SH-SY5Y (cell line): ENCODE measurements at regions not wholly inside any gene's neighbourhood (a gene's known extent, or its start where the extent isn't known, plus 50 kb on each side); places are given as distances from the start of the nearest gene placed in this dataset.

Source experiments
- GATA2 ChIP-seq: IDR thresholded peaks from 2 replicates; pipeline ENCODE4 v1.6.1; 2011; ENCODE audit warnings: mild to moderate bottlenecking, low read depth, low read length
- GATA3 ChIP-seq: IDR thresholded peaks from 2 replicates; pipeline ENCODE4 v1.6.1; 2011; ENCODE audit warnings: low read depth, mild to moderate bottlenecking, low read length, moderate library complexity

- TF ChIP-seq GATA2 (peak; percentile 24; the same call in 1 of the 2 replicates), GATA3 (peak; percentile 51; the same call in 1 of the 2 replicates)
Observed at GRCh38 chr18:63031375-63031774, 288.2 kb downstream of the BCL2 start.
